NB4 (cell line): ENCODE measurements at regions not wholly inside any gene's neighbourhood (a gene's known extent, or its start where the extent isn't known, plus 50 kb on each side); places are given as distances from the start of the nearest gene placed in this dataset.

ENCODE experiments used
- CTCF ChIP-seq: IDR thresholded peaks from one replicate; pipeline ENCODE4 v1.5.1; 2012; ENCODE audit warnings: low read depth, low read length
- MAX ChIP-seq: IDR thresholded peaks from 2 replicates; pipeline ENCODE4 v1.6.1; 2011; ENCODE audit warnings: low read depth, low read length

GRCh38 chr13:111919849-111920248 is 147.1 kb upstream of the SOX1 start:
- no peak for TF ChIP-seq CTCF
- no peak for TF ChIP-seq MAX
